Left lobe of liver (tissue), 2 donors: ENCODE measurements at regions not wholly inside any gene's neighbourhood (a gene's known extent, or its start where the extent isn't known, plus 50 kb on each side); places are given as distances from the start of the nearest gene placed in this dataset.

Experiments used
- ATAC-seq: fragments of 200-7000 bp; cut with Tn5 transposase; one replicate; pipeline ENCODE4 v1.9.1; 2020; ENCODE audit warnings: mild to moderate bottlenecking, moderate library complexity
- DNase-seq: peaks from one replicate; pipeline ENCODE4 v3.0.0-alpha.2; 2020; ENCODE audit warnings: low spot score
- donor health status: DM: no; HTN: no; CAD: no; lungs with moderate emphysema.
- donor health status: DM: no; HTN: yes; CAD: no.

GRCh38 chr3:59116233-59116537 is 66.4 kb upstream of the CFAP20DC start:
- no peak for ATAC-seq
- DNase-seq = no peak

DNA sequence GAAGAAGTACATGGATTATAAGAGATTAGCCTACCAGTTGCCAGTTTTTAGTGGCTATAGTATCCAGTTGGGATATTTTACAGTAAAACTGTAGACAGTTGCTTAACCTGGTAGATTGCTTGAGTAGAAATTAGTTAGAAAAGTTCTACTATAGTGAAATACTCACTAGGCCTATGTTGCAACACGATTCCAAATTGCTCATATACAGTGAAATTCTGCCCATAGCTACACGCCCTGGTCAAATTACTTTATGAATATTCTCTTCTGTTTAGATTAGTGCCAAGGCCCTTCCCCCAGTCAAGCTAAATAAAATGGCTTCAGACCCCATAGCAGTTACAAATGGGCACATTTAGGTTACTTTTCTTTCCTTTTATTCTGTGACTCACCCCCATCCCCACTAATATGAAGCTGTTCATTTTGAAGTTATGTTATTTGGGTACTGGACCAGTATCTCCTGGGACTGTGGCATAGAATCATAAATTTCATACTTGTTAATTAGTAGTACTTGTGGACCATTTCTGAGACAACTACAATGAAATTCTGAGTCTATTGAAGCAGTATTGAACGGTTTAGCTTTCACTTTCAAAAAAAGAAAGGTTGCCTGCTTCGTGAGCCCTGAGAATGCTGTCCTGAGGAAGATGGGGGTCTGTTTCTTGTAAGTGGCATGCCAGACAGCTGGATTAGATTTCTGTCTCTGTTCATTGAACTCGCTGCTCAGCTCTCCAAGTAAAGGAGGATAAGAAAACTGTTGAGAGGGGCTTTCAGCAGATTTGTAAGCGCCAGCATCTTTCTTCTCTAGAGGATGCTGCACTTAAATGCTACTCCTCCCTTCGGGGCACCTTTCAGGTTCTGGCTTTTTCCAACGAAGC is 65.8 kb upstream of the CFAP20DC start:
- DNase-seq = no peak
- no peak for ATAC-seq

DNA sequence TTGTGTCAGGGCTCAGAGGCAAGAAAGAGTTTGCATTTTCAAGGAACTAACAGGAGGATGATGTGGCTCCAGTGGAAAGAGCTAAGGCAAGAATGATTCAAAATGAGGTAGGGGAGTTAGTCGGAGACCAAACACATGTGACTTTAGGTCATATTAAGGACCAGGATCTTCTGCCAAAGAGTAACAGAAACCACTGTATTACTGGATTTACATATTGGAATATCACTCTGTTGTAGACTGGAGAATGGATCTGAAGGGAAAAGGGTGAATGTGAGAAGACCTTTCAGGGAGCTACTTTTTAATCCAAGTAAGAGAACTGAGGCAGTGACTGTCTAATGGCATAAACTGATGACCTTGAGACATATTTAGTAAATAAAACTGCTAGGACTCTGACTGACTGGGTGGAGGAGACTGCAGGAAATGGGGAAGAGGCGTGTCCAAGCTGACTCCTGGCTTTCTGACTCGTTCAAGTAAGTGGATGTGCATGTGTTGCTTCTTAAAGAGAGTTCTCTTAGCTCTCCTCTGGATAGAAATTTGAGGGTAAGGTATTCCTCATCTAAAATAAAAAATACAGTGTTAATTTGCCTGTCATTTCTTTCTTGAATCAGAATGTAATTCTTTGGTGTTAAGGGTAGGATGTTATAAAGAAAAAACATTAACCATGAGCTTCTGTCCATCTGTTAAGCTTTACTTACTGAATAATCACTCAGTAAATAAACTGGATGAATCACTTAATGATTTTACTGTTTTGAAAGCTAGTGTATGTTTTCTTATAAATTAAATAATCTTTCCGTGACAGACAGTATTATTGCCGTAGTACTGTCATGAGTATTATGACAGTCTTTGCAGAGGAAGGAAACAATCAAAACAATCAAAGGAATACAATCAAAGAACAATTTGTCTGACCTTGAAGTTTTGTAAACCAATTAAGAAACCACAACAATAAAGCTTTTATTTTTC is 58.3 kb upstream of the CFAP20DC start:
- ATAC-seq = no peak
- no peak for DNase-seq

GRCh38 chr3:59106085-59106648 is 56.3 kb upstream of the CFAP20DC start:
- DNase-seq (no peak), ATAC-seq (no peak)

DNA sequence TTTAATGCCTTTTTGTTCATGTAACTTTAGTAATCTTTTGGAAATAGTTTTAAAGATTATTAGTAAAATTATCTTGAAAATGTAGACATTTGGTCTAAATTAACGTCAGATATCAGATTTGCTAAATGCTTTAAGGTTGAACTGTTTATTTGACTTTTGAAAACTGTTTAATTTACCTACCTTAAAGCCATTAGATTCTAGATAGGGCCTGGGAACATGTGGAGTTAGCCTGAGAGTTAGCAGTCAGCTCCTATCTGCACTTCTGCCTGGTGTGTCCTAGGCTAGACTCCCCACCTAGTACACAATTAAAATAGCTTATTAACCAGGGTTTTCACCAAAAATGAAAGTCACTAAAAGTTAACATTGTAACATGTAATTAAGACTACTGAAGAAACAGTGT is 53.7 kb upstream of the CFAP20DC start:
- ATAC-seq = no peak

GRCh38 chr3:59101231-59101736 is 51.5 kb upstream of the CFAP20DC start:
- no peak for ATAC-seq
- DNase-seq = no peak

More for the DNA sequence above, 53.7 kb upstream of the CFAP20DC start:
- no peak for DNase-seq
